CD4-positive, alpha-beta T cell treated with Interleukin-12 subunit alpha and Interleukin-12 subunit beta, for 1 hour (primary cell): ENCODE measurements at regions not wholly inside any gene's neighbourhood (a gene's known extent, or its start where the extent isn't known, plus 50 kb on each side); places are given as distances from the start of the nearest gene placed in this dataset.
"Not testable (repeated sequence)": the region's sequence is repeated elsewhere in the genome, so short reads cannot be mapped to it uniquely, and the experiment has no call there.

Experiments used
- DNase-seq: peaks from one replicate; pipeline ENCODE4 v3.0.0-alpha.2; 2020

DNA sequence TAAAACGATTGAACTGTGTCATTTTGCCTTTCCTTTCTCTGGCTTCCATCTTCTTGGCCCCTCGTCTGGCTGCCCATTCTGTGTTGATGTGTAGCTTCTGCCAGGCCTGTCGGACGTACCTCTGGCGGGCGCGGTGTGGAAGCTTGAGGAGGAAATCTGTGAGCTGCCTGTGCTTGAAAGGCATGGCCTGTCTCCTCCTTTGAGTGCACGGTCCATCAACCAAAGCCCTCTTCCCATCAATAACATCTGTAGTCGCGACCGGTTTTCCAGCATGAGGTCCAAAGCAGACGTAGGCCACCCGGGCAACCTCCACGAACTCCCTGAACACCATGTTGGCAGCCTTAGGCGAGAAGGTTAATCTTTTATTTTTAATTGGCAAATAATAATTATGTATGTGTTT is 202.7 kb downstream of the CRLF2 start:
- no peak for DNase-seq

- DNase-seq: no peak
These were observed 206.2 kb downstream of the CRLF2 start for GRCh38 chrX:1006156-1006730.

DNA sequence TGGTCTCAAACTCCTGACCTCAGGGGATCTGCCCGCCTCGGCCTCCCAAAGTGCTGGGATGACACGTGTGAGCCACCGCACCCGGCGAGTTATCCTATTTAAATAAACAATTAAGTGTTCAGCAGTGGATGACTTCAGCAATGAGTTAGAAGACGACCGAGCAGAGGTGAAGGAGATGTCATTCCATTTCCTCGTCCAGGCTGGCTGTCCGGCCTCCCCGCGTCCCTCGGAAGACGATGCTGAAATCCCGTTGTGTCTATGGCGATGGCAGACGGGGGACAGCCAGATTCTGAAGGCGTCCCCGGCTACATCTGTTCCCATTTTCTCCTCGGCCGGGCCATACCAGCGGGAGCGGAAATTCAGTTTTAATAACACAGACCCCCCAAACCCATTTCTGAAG is 209.8 kb downstream of the CRLF2 start:
- no peak for DNase-seq

DNA sequence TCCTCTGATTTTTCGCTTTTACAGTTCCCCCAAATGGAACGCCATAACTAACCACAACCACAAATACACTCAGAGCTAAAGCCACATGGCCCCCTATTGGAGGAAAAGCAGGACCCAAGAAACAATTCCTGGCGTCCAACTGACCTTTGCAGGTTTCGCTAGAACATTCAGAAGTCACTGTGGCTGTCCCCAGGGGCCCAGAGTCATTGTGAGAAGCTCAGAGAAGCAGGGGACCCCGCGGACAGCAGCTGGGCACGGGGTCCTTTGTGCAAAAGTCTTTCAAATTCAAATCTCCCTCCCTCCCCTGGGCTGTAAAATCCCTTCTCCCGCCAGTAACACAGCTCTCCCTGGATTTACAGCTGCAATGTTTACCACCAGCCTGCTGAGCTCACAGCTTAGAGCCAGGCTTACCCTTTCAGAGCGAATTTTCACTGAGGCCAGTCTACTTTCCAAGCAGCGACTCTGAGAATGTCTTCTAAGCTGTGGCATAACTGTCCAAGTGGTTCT is 214.8 kb downstream of the CRLF2 start:
- no peak for DNase-seq

GRCh38 chrX:994780-995179 is 217.7 kb downstream of the CRLF2 start:
- no peak for DNase-seq

- peak; percentile 71 for DNase-seq
These were observed 222.4 kb downstream of the CRLF2 start for GRCh38 chrX:989959-990510.

- DNase-seq: not testable (repeated sequence)
These were observed 223.9 kb downstream of the CRLF2 start for GRCh38 chrX:988530-988929.

DNA sequence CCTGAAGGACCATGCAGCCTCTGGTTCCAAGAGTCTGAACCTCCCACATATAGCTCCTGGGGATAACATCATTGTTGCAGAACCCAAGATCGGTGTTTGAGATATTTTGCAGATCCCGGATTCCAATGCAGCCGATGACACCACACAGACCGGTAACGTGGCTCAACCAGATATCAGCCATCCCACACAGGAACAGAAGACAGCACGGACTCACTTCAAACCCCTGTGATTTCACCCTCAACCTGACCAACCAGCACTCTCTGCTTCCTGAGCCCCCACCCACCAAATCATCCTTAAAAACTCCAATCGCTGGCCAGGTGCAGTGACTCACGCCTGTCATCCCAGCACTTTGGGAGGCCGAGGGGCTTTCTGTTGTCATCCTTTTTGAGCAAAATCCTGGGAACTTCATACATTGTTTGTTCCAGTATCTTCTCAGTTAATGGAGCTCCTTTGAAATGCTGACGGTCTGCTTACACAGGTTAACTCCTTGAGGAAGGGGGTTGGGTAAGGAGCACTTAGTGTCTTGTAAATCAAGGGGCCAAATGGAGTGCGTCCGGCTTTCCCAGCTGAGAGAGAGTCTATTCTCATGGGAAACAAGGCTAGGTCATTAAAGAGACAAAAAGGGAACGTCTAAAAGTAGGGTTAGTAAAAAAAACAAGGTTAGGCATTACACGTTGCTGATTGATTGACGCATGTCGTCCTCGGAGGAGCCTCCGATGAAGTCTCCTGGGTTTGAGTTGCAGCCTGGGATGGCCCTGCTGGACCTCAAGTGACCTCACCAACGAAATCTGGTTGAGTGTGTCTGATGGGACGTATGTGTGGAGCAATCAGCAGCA is 230.4 kb downstream of the CRLF2 start:
- DNase-seq: no peak

- no peak for DNase-seq
These were observed 231.7 kb downstream of the CRLF2 start for GRCh38 chrX:980587-981235.

DNA sequence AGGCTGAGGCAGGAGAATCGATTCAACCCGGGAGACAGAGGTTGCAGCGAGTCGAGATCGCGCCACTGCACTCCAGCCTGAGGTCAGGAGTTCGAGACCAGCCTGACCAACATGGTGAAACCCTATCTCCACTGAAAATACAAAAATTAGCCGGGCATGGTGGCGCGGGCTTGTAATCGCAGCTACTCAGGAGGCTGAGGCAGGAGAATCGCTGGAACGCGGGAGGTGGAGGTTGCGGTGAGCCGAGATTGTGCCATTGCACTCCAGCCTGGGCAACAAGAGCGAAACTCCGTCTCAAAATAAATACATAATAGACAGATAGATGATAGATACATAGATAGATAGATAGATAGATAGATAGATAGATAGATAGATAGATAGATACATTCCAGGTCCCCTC is 233.3 kb downstream of the CRLF2 start:
- not testable (repeated sequence) for DNase-seq

GRCh38 chrX:973010-973632 is 239.3 kb downstream of the CRLF2 start:
- DNase-seq: no peak

DNA sequence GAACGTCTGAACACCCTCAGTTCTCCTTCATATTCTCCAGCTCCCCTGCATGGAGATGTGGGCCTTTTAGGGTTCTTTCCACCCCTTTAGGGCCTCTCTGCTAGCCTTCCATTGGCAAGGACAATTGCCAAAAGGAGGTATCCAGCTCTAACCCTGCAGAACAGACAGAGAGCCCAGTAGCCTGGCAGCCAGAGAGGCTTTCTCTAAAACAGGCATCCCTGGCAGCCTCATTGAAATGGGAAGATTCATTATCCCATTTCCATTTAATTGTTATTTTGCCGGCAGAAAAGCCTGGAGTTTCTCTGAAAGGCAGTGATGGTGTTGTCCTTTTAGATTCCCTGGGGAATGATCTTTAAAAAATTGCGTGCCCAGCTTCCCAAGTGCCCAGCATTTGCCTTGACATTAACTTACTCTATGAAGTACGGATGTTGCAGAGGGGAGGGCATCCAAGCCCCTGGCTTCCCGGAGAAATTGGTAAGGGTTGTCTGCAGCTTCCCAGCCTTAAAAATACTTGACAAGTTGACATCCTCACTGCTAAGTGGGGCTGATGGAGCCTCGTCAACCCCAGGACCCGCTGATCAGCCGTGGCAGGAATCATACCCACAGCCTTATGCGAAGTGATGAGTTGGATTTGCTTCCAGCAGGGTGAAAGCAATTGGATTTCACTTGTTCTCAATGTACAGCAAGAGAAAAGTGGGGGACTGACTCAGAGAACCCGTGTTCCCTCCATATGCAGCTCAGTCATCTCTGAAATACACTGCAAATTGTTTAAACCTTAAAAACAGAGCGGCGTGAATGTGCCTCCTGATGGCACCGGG is 244.1 kb downstream of the CRLF2 start:
- DNase-seq: no peak

- no peak for DNase-seq
These were observed 245.9 kb downstream of the CRLF2 start for GRCh38 chrX:966396-967070.

GRCh38 chrX:964831-965416 is 247.5 kb downstream of the CRLF2 start:
- no peak for DNase-seq

DNA sequence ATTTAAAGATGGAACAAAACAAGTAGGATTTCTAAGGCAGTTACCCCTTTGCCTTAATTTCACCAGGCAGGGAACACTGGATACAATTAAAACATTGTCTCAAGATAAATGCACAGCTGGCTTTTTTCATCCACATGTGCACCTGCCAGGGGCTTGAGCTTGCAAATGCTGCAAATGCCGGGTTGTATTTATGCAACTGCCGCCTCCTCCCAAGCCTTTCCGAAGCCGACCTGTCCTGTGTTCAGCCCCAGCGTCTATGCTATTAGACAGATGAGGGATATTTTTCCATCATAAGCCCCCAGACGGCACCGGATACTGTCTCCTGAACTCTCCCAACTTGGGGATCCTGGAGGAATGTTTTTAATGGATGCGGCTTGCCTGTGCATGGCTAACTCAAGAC is 251.6 kb downstream of the CRLF2 start:
- no peak for DNase-seq

GRCh38 chrX:959595-959994 is 252.9 kb downstream of the CRLF2 start:
- no peak for DNase-seq

DNA sequence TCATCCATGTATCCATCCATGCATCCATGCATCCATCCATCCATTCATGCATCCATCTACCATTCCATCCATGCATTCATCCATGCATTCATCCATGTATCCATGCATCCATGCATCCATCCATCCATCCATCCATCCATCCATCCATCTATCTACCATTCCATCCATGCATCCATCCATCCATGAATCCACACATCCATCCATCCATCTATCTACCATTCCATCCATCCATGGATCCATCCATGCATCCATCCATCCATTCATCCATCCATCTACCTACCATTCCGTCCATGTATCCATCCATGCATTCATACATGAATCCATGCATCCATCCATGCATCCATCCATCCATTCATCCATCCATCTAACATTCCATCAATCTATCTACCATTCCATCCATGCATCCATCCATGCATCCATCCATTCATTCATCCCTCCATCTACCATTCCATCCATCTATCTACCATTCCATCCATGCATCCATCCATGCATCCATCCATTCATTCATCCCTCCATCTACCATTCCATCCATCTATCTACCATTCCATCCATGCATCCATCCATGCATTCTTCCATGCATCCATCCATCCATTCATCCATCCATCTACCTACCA is 257.2 kb downstream of the CRLF2 start:
- DNase-seq: not testable (repeated sequence)

DNA sequence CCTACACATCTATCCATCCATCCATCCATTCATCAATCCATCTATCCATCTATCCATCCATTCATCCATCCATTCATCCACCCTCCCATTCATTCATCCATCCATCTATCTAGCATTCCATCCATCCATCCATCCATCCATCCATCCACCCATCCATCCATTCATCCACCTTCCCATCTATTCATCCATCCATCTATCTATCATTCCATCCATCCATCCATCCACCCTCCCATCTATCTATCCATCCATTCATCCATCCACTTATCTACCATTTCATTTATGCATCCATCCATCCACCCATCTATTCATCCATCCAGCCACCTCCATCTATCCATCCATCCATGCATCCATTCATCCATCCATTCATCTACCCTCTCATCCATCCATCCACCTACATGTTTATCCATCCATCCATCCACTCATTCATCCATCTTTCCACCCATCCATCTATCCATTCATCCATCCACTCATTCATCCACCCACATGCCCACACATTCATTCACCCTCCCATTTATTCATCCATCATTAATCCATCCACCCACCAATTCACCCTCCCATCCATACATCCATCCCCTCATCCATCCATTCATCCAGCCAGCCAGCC is 258.5 kb downstream of the CRLF2 start:
- no peak for DNase-seq

GRCh38 chrX:952816-953215 is 259.6 kb downstream of the CRLF2 start:
- DNase-seq: no peak

GRCh38 chrX:947262-947661 is 265.2 kb downstream of the CRLF2 start:
- DNase-seq: not testable (repeated sequence)
